ENCODE measurements at regions not wholly inside any gene's neighbourhood (a gene's known extent, or its start where the extent isn't known, plus 50 kb on each side); places are given as distances from the start of the nearest gene placed in this dataset.

DNA sequence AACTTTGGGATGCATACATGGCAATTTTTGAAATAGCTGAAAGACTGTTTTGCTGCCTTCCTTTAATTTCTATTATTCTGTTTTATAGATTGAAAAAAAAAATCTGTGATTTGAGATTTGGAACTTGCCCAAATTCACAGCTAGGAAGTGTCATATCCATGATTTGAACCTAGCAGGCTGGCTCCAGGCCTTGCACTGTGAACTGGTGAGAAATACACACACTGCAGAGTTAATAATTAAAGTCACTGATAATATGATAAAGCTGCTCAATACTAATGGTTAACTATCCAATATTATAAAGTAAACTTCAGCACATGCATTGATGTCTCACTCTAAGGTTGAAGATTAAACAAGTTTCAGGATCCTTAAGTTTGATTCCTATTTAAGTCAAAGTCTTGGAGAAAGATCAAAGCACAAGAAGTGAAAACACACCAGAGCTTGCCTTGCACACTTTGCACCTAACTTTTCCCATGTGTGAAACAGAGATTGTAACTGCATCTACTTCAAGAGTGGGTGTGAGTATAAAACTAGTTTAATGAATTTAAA lies 150.6 kb upstream of the CCDC179 start:
- intact Hi-C loops (cut with DNase I, micrococcal nuclease) = no loop called here
- Histone ChIP-seq H3K4me1 (ENCODE audit: low read depth) (no peaks in the 10 kb centered on the region), H3K36me3 (ENCODE audit: low read depth) (no peaks in the 10 kb centered on the region), H3K4me3 (no peak overlapping the region), H3K9me3 (no peaks in the 10 kb centered on the region)
- TF ChIP-seq, protein P1, sequence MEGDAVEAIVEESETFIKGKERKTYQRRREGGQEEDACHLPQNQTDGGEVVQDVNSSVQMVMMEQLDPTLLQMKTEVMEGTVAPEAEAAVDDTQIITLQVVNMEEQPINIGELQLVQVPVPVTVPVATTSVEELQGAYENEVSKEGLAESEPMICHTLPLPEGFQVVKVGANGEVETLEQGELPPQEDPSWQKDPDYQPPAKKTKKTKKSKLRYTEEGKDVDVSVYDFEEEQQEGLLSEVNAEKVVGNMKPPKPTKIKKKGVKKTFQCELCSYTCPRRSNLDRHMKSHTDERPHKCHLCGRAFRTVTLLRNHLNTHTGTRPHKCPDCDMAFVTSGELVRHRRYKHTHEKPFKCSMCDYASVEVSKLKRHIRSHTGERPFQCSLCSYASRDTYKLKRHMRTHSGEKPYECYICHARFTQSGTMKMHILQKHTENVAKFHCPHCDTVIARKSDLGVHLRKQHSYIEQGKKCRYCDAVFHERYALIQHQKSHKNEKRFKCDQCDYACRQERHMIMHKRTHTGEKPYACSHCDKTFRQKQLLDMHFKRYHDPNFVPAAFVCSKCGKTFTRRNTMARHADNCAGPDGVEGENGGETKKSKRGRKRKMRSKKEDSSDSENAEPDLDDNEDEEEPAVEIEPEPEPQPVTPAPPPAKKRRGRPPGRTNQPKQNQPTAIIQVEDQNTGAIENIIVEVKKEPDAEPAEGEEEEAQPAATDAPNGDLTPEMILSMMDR (IDR thresholded peaks at IDR 0.05) = no peak
- DNase-seq = no peak
- ATAC-seq = no peak

- DNase-seq (no peak), ATAC-seq (no peak)
- no peaks in the 10 kb centered on the region for H3K4me1 ChIP-seq (ENCODE audit: low read depth)
- TF ChIP-seq, protein P1 (IDR thresholded peaks at IDR 0.05) = no peak
- no peak overlapping the region for H3K4me3 ChIP-seq
- no peaks in the 10 kb centered on the region for H3K36me3 ChIP-seq (ENCODE audit: low read depth)
- intact Hi-C loops (cut with DNase I, micrococcal nuclease) = no loop called here
- no peaks in the 10 kb centered on the region for H3K9me3 ChIP-seq
Observed at GRCh38 chr11:23012930-23013329, 152.7 kb upstream of the CCDC179 start.

DNA sequence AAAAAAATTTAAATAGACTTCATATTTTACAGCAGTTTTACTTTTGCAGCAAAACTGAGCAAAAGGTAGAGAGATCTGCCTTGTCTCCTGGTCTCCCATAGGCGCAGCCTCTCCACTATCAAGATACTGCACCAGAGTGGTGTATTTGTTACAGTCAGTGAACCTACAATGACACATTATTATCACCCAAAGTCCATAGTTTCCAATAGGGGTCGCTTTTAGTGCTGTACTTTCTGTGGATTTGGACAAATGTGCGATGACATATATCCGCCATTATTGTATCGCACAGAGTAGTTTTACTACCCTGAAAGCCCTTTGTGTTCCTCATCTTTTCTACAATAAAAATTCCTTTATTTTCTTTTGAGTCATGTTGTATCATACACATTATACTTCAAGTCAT lies 153.2 kb upstream of the CCDC179 start:
- ATAC-seq (no peak), DNase-seq (no peak)
- no peak overlapping the region for H3K4me3 ChIP-seq
- intact Hi-C loops (cut with DNase I, micrococcal nuclease) = no loop called here
- TF ChIP-seq, protein P1 (IDR thresholded peaks at IDR 0.05) = no peak
- H3K4me1 ChIP-seq (ENCODE audit: low read depth) = no peaks in the 10 kb centered on the region
- H3K36me3 ChIP-seq (ENCODE audit: low read depth) = no peaks in the 10 kb centered on the region
- H3K9me3 ChIP-seq = no peaks in the 10 kb centered on the region

- Histone ChIP-seq H3K9me3 (no peaks in the 10 kb centered on the region), H3K4me1 (ENCODE audit: low read depth) (no peaks in the 10 kb centered on the region), H3K36me3 (ENCODE audit: low read depth) (no peaks in the 10 kb centered on the region), H3K4me3 (no peak overlapping the region)
- DNase-seq = peak in 1 of 3 donors; percentile 39
- intact Hi-C loops (cut with DNase I, micrococcal nuclease) = no loop called here
- TF ChIP-seq, protein P1 (IDR thresholded peaks at IDR 0.05) = no peak
- ATAC-seq = peak; percentile 57
Observed at GRCh38 chr11:23021287-23021863, 161.1 kb upstream of the CCDC179 start.

DNA sequence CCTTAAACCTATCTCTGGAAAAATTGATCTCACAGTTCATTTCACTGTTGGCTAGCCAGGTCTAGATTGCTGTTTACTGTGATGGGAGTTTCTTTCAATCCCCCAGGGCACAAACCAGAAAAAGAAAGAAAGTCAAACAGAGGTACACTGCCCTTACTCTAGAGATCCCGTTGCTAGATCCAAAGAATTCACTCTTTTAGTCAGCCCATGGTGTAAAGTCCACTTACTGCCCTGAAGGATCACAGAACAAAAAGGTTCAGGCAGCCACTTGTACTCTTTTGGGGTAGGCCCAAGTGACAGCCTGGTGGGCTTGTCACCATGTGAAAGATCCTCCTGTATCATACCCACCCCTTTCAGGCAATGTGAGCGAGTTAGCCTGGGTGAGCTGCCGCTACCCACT lies 162.6 kb upstream of the CCDC179 start:
- Histone ChIP-seq H3K9me3 (no peaks in the 10 kb centered on the region), H3K4me1 (ENCODE audit: low read depth) (no peaks in the 10 kb centered on the region), H3K4me3 (no peak overlapping the region), H3K36me3 (ENCODE audit: low read depth) (no peaks in the 10 kb centered on the region)
- TF ChIP-seq, protein P1 (IDR thresholded peaks at IDR 0.05) = no peak
- ATAC-seq (no peak), DNase-seq (no peak)
- intact Hi-C loops (cut with DNase I, micrococcal nuclease) = no loop called here

DNA sequence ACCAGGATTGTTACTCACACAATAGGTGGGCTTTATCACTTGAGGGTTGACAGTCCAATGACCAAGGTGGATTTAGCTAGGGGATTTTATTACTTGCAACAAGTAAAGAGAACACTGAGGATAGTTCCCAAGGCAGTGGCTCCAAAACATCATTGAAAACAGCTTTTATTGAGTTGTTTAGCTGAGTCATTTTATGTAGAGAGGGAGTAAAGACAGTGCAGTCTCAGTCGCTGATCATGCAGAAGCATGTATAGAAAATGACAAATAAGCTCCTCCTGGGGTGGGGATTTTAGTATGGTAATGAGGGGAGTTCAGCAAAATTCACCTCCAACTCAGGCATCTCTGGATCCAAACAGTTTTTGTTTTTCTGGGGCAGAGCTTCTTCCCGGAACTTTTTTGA lies 163.0 kb upstream of the CCDC179 start:
- H3K4me1 ChIP-seq (ENCODE audit: low read depth) = no peaks in the 10 kb centered on the region
- TF ChIP-seq, protein P1 (IDR thresholded peaks at IDR 0.05) = no peak
- H3K9me3 ChIP-seq = no peaks in the 10 kb centered on the region
- no peaks in the 10 kb centered on the region for H3K36me3 ChIP-seq (ENCODE audit: low read depth)
- ATAC-seq (no peak), DNase-seq (no peak)
- no peak overlapping the region for H3K4me3 ChIP-seq
- intact Hi-C loops (cut with DNase I, micrococcal nuclease) = no loop called here
